ENCODE measurements at regions not wholly inside any gene's neighbourhood (a gene's known extent, or its start where the extent isn't known, plus 50 kb on each side); places are given as distances from the start of the nearest gene placed in this dataset.

GRCh38 chr19:30319411-30319810 is 52.8 kb upstream of the ZNF536 start:
- Histone ChIP-seq H3K4me2 (ENCODE audit: low read length) (no peak overlapping the region), H3K4me1 (ENCODE audit: control insufficient read depth, insufficient read depth, low read length) (no peaks in the 10 kb centered on the region), H3K4me3 (ENCODE audit: low read length) (no peak overlapping the region), H3K9ac (ENCODE audit: low read depth, low read length) (no peak overlapping the region), H3K36me3 (ENCODE audit: insufficient read depth, low read length) (no peaks in the 10 kb centered on the region), H3K27me3 (ENCODE audit: control insufficient read depth, insufficient read depth, low read length) (no peaks in the 10 kb centered on the region), H3K9me3 (replicated peaks; ENCODE audit: low read length) (peaks cover 3% of the 10 kb centered on the region)

- Histone ChIP-seq H3K4me2 (ENCODE audit: low read length) (no peak overlapping the region), H3K4me1 (ENCODE audit: control insufficient read depth, insufficient read depth, low read length) (no peaks in the 10 kb centered on the region), H3K27me3 (ENCODE audit: control insufficient read depth, insufficient read depth, low read length) (no peaks in the 10 kb centered on the region), H3K36me3 (ENCODE audit: insufficient read depth, low read length) (no peaks in the 10 kb centered on the region), H3K9me3 (replicated peaks; ENCODE audit: low read length) (peaks cover 3% of the 10 kb centered on the region), H3K9ac (ENCODE audit: low read depth, low read length) (no peak overlapping the region), H3K4me3 (ENCODE audit: low read length) (no peak overlapping the region)
Measured at GRCh38 chr19:30319876-30320275, 52.3 kb upstream of the ZNF536 start.

- Histone ChIP-seq H3K4me3 (ENCODE audit: low read length) (no peak overlapping the region), H3K36me3 (ENCODE audit: insufficient read depth, low read length) (no peaks in the 10 kb centered on the region), H3K9ac (ENCODE audit: low read depth, low read length) (no peak overlapping the region), H3K27me3 (ENCODE audit: control insufficient read depth, insufficient read depth, low read length) (no peaks in the 10 kb centered on the region), H3K4me1 (ENCODE audit: control insufficient read depth, insufficient read depth, low read length) (no peaks in the 10 kb centered on the region), H3K4me2 (ENCODE audit: low read length) (no peak overlapping the region), H3K9me3 (replicated peaks; ENCODE audit: low read length) (peaks cover 3% of the 10 kb centered on the region)
Measured at GRCh38 chr19:30320466-30320865, 51.7 kb upstream of the ZNF536 start.

GRCh38 chr19:30320916-30321315 is 51.3 kb upstream of the ZNF536 start:
- Histone ChIP-seq H3K9me3 (replicated peaks; ENCODE audit: low read length) (peaks cover 3% of the 10 kb centered on the region), H3K27me3 (ENCODE audit: control insufficient read depth, insufficient read depth, low read length) (no peaks in the 10 kb centered on the region), H3K4me1 (ENCODE audit: control insufficient read depth, insufficient read depth, low read length) (no peaks in the 10 kb centered on the region), H3K4me2 (ENCODE audit: low read length) (no peak overlapping the region), H3K36me3 (ENCODE audit: insufficient read depth, low read length) (no peaks in the 10 kb centered on the region), H3K4me3 (ENCODE audit: low read length) (no peak overlapping the region), H3K9ac (ENCODE audit: low read depth, low read length) (no peak overlapping the region)
